LNCAP (cell line): ENCODE measurements at regions not wholly inside any gene's neighbourhood (a gene's known extent, or its start where the extent isn't known, plus 50 kb on each side); places are given as distances from the start of the nearest gene placed in this dataset.

Experiments used
- TF ChIP-seq, protein P1 (sequence below): fragments of 450-650 bp; IDR thresholded peaks from 2 replicates; pipeline ENCODE4 v1.5.1; 2017; ENCODE audit warnings: mild to moderate bottlenecking

DNA sequence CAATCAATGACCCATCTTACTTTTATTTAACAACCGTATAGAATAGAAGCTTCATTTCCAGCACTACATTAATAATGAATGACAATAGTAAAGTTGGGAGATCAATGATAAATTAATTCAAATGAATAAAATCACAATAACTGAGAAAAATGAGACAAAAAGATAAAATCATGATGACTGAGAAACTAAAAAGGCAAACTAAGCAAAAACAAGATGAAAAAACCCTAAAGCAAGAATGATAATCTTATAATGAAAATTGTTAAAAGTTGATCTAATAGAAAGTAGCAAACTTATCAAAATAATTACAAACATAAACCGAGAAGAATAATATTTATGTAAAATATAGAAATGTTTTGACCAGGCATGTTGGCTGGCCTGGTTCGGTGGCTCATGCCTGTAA, 130.4 kb upstream of the INPP4B start:
- TF ChIP-seq, protein P1, sequence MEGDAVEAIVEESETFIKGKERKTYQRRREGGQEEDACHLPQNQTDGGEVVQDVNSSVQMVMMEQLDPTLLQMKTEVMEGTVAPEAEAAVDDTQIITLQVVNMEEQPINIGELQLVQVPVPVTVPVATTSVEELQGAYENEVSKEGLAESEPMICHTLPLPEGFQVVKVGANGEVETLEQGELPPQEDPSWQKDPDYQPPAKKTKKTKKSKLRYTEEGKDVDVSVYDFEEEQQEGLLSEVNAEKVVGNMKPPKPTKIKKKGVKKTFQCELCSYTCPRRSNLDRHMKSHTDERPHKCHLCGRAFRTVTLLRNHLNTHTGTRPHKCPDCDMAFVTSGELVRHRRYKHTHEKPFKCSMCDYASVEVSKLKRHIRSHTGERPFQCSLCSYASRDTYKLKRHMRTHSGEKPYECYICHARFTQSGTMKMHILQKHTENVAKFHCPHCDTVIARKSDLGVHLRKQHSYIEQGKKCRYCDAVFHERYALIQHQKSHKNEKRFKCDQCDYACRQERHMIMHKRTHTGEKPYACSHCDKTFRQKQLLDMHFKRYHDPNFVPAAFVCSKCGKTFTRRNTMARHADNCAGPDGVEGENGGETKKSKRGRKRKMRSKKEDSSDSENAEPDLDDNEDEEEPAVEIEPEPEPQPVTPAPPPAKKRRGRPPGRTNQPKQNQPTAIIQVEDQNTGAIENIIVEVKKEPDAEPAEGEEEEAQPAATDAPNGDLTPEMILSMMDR: no peak

DNA sequence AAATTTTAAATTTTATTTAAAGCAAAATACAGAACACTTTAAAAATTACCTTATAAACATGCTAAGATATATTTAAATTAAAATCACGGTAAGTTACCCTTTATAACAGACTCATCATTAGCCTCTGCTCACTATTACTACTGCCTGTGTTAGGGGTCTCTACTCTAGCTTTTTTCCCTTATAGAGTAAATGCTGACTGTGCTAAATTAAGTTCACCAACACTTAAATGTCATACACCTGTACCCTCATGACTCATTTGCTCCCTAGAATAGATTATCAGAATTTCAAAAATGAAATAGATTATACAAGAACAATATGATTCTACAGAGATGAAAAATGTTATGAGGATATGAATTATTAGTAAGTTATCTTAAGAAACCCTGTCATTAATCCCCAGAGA, 131.1 kb upstream of the INPP4B start:
- TF ChIP-seq, protein P1: no peak

DNA sequence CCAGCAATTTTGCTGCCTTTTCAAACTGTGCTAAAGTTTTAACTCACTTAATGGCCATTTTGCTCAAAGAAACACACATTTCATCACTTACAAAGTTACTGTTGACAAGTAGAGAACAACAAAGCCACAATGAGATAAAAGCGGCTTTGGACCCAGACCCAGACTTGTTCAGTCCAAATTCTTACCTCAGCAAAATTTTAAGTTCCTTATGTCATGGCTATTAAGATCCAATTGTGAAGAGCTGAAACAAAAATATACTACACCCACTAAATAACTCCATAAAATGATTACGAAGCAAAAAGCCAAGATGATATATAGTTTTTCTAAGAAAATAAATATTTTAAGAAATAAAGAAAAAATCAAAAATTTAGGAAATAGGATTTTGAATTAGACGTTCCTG, 137.0 kb upstream of the INPP4B start:
- TF ChIP-seq, protein P1: no peak

DNA sequence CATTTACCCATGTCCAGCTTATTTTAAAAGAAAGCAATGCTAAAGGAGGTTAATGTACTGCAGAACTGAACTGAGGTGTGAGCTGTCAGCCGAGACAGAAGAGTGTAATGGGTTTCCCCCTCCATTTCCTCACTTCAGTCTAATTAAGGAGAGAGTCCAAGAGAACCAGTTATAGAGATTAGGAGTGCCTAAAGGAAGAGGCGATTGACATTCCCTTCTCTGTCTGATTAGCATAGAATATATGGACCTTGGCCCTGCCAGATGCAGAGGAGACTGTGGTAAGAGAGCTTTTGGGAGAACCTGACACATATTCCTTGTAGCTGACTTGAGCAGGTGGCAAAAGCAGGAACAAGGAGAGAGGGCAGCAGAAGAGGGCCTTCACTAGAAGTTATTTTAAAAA, 137.5 kb upstream of the INPP4B start:
- TF ChIP-seq, protein P1: no peak

DNA sequence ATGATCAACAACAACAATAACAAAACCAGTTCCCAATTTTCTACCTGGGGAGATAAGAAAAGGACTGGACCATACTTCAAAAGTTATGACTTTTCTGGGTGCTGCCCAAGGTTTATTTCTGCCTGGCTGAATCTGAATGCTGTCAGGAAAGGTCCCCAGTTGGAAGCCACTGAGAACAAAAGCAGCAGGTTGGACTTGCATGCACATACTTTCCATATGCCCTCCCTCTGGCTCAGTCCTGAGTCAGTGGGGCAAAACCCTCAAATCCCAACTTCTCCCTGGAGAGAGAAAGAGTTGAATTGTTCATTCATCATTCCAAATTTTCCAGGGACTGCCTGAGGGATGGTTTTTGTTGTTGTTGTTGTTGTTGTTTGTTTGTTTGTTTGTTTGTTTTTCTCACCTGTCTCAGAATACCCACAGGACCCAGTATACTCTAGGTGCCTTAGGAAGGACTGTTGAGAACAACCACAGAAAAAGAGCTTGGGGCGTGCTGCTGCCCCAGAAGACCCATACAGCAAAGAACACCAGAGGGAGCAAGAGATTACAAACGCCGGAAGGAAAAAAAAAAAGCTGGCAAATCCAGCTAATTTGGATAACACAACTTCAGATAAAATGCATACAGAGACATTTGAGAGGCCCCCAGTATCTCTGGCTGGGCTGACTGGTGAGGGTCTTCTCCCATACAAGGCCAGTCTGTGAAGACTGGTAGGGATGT, 138.9 kb upstream of the INPP4B start:
- TF ChIP-seq, protein P1: peak; percentile 53

DNA sequence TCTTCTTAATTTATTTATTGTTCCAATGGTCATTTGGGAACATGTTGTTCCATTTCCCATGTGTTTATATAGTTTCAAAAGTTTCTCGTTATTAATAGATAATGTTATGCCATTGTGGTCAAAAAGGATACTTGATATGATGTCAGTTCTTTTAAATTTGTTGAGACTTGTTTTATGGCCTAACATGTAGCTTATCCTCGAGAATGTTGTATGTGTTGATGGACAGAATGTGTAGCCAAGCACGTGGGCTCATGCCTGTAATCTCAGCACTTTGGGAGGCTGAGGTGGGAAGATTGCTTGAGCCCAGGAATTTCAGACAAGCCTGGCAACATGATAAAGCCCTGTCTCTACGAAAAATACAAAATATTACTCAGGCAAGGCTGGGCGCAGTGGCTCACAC, 168.5 kb upstream of the USP38 start:
- TF ChIP-seq, protein P1: no peak

DNA sequence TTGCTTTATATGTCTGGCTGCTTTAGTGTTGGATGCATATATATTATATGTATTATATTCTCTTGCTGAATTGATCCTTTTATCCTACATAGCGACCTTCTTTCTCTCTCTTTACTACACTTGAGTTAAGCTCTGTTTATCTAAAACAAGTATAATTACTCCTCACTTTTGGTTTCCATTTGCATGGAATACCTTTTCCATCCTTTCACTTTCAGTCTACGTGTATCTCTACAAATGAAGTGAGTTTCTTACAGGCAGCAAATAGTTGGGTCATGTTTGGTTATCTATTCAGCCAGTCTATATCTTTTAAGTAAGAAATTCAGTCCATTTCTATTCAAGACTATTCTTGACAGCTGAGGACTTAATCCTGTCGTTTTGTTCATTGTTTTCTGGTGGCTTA, 167.5 kb upstream of the USP38 start:
- TF ChIP-seq, protein P1: no peak

DNA sequence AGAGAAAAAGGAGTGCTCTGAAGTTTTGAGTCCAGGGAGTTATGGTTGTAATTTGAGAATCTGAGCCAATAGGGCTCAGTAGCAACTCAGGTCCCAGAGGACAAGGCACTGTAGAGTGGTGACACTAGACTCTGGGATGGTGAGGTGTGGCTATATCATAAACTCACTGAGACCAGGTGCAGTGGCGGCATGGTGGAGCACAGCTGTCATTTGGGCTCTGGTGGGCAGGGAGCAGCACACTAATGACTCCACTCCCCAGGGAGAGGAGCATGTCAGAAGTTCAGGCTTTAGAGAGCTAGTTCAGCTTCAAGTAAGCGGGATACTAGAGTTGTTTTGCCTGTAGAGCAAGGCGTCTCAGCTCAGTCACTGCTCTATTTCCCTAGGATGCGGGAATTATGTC, 165.4 kb upstream of the USP38 start:
- TF ChIP-seq, protein P1: no peak
